ENCODE measurements at regions not wholly inside any gene's neighbourhood (a gene's known extent, or its start where the extent isn't known, plus 50 kb on each side); places are given as distances from the start of the nearest gene placed in this dataset.

- Mint-ChIP-seq H3K9me3 (no peaks in the 10 kb centered on the region), H3K36me3 (no peaks in the 10 kb centered on the region), H3K27me3 (ENCODE audit: low read depth in 2 of 2) (peaks cover 3 to 27% of the 10 kb centered on the region in 2 donors), H3K4me3 (no peak overlapping the region), H3K27ac (no peak overlapping the region), H3K4me1 (no peaks in the 10 kb centered on the region)
- Histone ChIP-seq H3K36me3 (ENCODE audit: control insufficient read depth, insufficient read depth, low read length) (no peaks in the 10 kb centered on the region), H3K4me1 (ENCODE audit: control insufficient read depth, insufficient read depth, low read length) (no peaks in the 10 kb centered on the region), H3K27ac (ENCODE audit: low read length) (no peak overlapping the region), H3K9me3 (ENCODE audit: control insufficient read depth, insufficient read depth, low read length) (no peaks in the 10 kb centered on the region), H3K27me3 (ENCODE audit: control insufficient read depth, insufficient read depth, low read length) (no peaks in the 10 kb centered on the region), H3K4me3 (ENCODE audit: low read length) (no peak overlapping the region)
- DNase-seq (no peak), ATAC-seq (no peak)
- WGBS (ENCODE audit: insufficient coverage), result no CpG with 5 or more reads among the region's 1 CpG
- intact Hi-C loops (cut with micrococcal nuclease), result no loop called here
- no peak for TF ChIP-seq CTCF (IDR thresholded peaks at IDR 0.05)
These were observed 412.1 kb downstream of the NPIPA7 start for GRCh38 chr16:16791051-16791450.

GRCh38 chr16:16797239-16797638 is 418.3 kb downstream of the NPIPA7 start:
- H3K4me3 ChIP-seq (ENCODE audit: low read length), result no peak overlapping the region
- no peak overlapping the region for H3K27ac ChIP-seq (ENCODE audit: low read length)
- Mint-ChIP-seq H3K9me3 (no peaks in the 10 kb centered on the region), H3K4me1 (no peaks in the 10 kb centered on the region), H3K27me3 (ENCODE audit: low read depth in 2 of 2) (peaks cover 4 to 11% of the 10 kb centered on the region in 2 donors), H3K36me3 (no peaks in the 10 kb centered on the region), H3K4me3 (no peak overlapping the region), H3K27ac (no peak overlapping the region)
- DNase-seq (no peak), ATAC-seq (no peak)
- intact Hi-C loops (cut with micrococcal nuclease), result no loop called here
- WGBS (ENCODE audit: insufficient coverage), result no CpG with 5 or more reads among the region's 2 CpGs
- no peaks in the 10 kb centered on the region for H3K9me3 ChIP-seq (ENCODE audit: control insufficient read depth, insufficient read depth, low read length)
- no peaks in the 10 kb centered on the region for H3K36me3 ChIP-seq (ENCODE audit: control insufficient read depth, insufficient read depth, low read length)
- TF ChIP-seq CTCF (IDR thresholded peaks at IDR 0.05), result no peak
- H3K4me1 ChIP-seq (ENCODE audit: control insufficient read depth, insufficient read depth, low read length), result no peaks in the 10 kb centered on the region
- no peaks in the 10 kb centered on the region for H3K27me3 ChIP-seq (ENCODE audit: control insufficient read depth, insufficient read depth, low read length)

- intact Hi-C loops (cut with micrococcal nuclease), result no loop called here
- Histone ChIP-seq H3K27ac (ENCODE audit: low read length) (no peak overlapping the region), H3K4me3 (ENCODE audit: low read length) (no peak overlapping the region), H3K4me1 (ENCODE audit: control insufficient read depth, insufficient read depth, low read length) (no peaks in the 10 kb centered on the region), H3K27me3 (ENCODE audit: control insufficient read depth, insufficient read depth, low read length) (no peaks in the 10 kb centered on the region), H3K36me3 (ENCODE audit: control insufficient read depth, insufficient read depth, low read length) (no peaks in the 10 kb centered on the region), H3K9me3 (ENCODE audit: control insufficient read depth, insufficient read depth, low read length) (no peaks in the 10 kb centered on the region)
- Mint-ChIP-seq H3K27ac (no peak overlapping the region), H3K4me1 (no peaks in the 10 kb centered on the region), H3K4me3 (no peak overlapping the region), H3K27me3 (ENCODE audit: low read depth in 2 of 2) (peaks cover 4 to 18% of the 10 kb centered on the region in 2 donors), H3K9me3 (peaks cover 0 to under 1% of the 10 kb centered on the region in 2 donors), H3K36me3 (no peaks in the 10 kb centered on the region)
- ATAC-seq (no peak), DNase-seq (no peak)
- TF ChIP-seq CTCF (IDR thresholded peaks at IDR 0.05), result no peak
These were observed 419.6 kb downstream of the NPIPA7 start for GRCh38 chr16:16798504-16798903.

- Mint-ChIP-seq H3K9me3 (peaks cover 0 to 2% of the 10 kb centered on the region in 2 donors), H3K27ac (no peak overlapping the region), H3K4me1 (no peaks in the 10 kb centered on the region), H3K27me3 (ENCODE audit: low read depth in 2 of 2) (peaks cover 10 to 22% of the 10 kb centered on the region in 2 donors), H3K36me3 (no peaks in the 10 kb centered on the region), H3K4me3 (no peak overlapping the region)
- Histone ChIP-seq H3K27ac (ENCODE audit: low read length) (no peak overlapping the region), H3K9me3 (ENCODE audit: control insufficient read depth, insufficient read depth, low read length) (no peaks in the 10 kb centered on the region), H3K4me1 (ENCODE audit: control insufficient read depth, insufficient read depth, low read length) (no peaks in the 10 kb centered on the region), H3K36me3 (ENCODE audit: control insufficient read depth, insufficient read depth, low read length) (no peaks in the 10 kb centered on the region), H3K4me3 (ENCODE audit: low read length) (no peak overlapping the region), H3K27me3 (ENCODE audit: control insufficient read depth, insufficient read depth, low read length) (peaks cover 2% of the 10 kb centered on the region)
- WGBS (ENCODE audit: insufficient coverage), result 97% methylated on average over 4 of the region's 4 CpGs
- no peak for ATAC-seq
- DNase-seq, result no peak
- no peak for TF ChIP-seq CTCF (IDR thresholded peaks at IDR 0.05)
- intact Hi-C loops (cut with micrococcal nuclease), result no loop called here
These were observed 426.9 kb downstream of the NPIPA7 start for GRCh38 chr16:16805809-16806208.

Measured in natural killer cell (primary cell).